ENCODE measurements at regions not wholly inside any gene's neighbourhood (a gene's known extent, or its start where the extent isn't known, plus 50 kb on each side); places are given as distances from the start of the nearest gene placed in this dataset.

GRCh38 chr7:80387634-80388193, 124.2 kb downstream of the GNAT3 start:
- H3K4me3 ChIP-seq, result no peak overlapping the region
- TF ChIP-seq POLR2A (IDR thresholded peaks at IDR 0.05), result no peak
- TF ChIP-seq CTCF (IDR thresholded peaks at IDR 0.05), result no peak
- no peaks in the 10 kb centered on the region for H3K36me3 ChIP-seq (replicated peaks in 1 of 2; ENCODE audit: insufficient read depth in 1 of 2, low read depth in 2 of 2)
- WGBS, 2 donors, result 75 to 78% methylated on average over 4 of the region's 4 CpGs
- peaks cover 25% of the 10 kb centered on the region for H3K4me1 ChIP-seq
- DNase-seq (no peak), ATAC-seq (no peak)
- intact Hi-C loops (cut with DNase I), result no loop called here
- no peak overlapping the region for H3K27ac ChIP-seq
- H3K9me3 ChIP-seq, result no peaks in the 10 kb centered on the region
- no peaks in the 10 kb centered on the region for H3K27me3 ChIP-seq

GRCh38 chr7:80386686-80387085, 125.2 kb downstream of the GNAT3 start:
- intact Hi-C loops (cut with DNase I), result no loop called here
- Histone ChIP-seq H3K4me1 (peaks cover 25% of the 10 kb centered on the region), H3K36me3 (replicated peaks in 1 of 2; ENCODE audit: insufficient read depth in 1 of 2, low read depth in 2 of 2) (no peaks in the 10 kb centered on the region), H3K9me3 (no peaks in the 10 kb centered on the region), H3K4me3 (no peak overlapping the region), H3K27ac (no peak overlapping the region), H3K27me3 (no peaks in the 10 kb centered on the region)
- no peak for DNase-seq
- 88 to 89% methylated on average over 3 of the region's 3 CpGs for WGBS, 2 donors
- ATAC-seq, result no peak
- TF ChIP-seq CTCF (IDR thresholded peaks at IDR 0.05), result no peak
- no peak for TF ChIP-seq POLR2A (IDR thresholded peaks at IDR 0.05)

DNA sequence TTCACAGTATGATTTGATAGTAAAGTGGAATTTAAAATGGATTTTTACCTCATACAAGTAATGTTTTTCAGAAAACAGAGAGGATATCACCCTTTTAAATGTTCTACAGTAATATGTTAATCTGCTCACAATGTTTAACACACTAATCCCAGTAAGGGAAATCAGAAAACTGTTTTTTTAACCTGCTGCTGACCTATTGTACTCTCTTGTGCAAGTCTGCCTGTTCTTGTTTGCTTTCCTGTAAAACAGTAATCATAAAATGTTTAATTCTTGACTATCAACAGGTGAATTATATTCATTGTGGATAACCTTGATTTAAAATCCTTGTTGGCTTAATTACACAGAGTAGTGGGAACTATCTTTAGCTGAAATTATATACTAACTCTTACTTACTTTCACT, 126.4 kb downstream of the GNAT3 start:
- H3K27ac ChIP-seq, result peak overlapping the region in 1 of 4 donors; percentile 36
- ATAC-seq, result peak; percentile 81

GRCh38 chr7:80380957-80381356, 130.9 kb downstream of the GNAT3 start:
- Histone ChIP-seq H3K4me3 (no peak overlapping the region), H3K4me1 (peaks cover 25% of the 10 kb centered on the region)
- 90 to 95% methylated on average over 1 of the region's 1 CpG for WGBS, 2 donors

More for the DNA sequence above, 126.4 kb downstream of the GNAT3 start:
- Histone ChIP-seq H3K9me3 (no peaks in the 10 kb centered on the region), H3K36me3 (replicated peaks in 1 of 2; ENCODE audit: insufficient read depth in 1 of 2, low read depth in 2 of 2) (no peaks in the 10 kb centered on the region), H3K4me3 (no peak overlapping the region), H3K27me3 (no peaks in the 10 kb centered on the region), H3K4me1 (peaks cover 25% of the 10 kb centered on the region)
- no peak for TF ChIP-seq POLR2A (IDR thresholded peaks at IDR 0.05)
- no peak for TF ChIP-seq CTCF (IDR thresholded peaks at IDR 0.05)
- DNase-seq, result no peak
- intact Hi-C loops (cut with DNase I), result no loop called here

More at GRCh38 chr7:80380957-80381356, 130.9 kb downstream of the GNAT3 start:
- TF ChIP-seq CTCF (IDR thresholded peaks at IDR 0.05), result no peak
- TF ChIP-seq POLR2A (IDR thresholded peaks at IDR 0.05), result no peak
- intact Hi-C loops (cut with DNase I), result no loop called here
- Histone ChIP-seq H3K27ac (no peak overlapping the region), H3K36me3 (replicated peaks in 1 of 2; ENCODE audit: insufficient read depth in 1 of 2, low read depth in 2 of 2) (no peaks in the 10 kb centered on the region), H3K27me3 (no peaks in the 10 kb centered on the region), H3K9me3 (no peaks in the 10 kb centered on the region)
- DNase-seq (no peak), ATAC-seq (no peak)

All from body of pancreas (tissue), 4 donors.